ENCODE measurements at regions not wholly inside any gene's neighbourhood (a gene's known extent, or its start where the extent isn't known, plus 50 kb on each side); places are given as distances from the start of the nearest gene placed in this dataset.

GRCh38 chr2:129751409-129751808 lies 228.1 kb upstream of the RAB6C start:
- no peak for DNase-seq

- DNase-seq: no peak
These were observed 227.3 kb upstream of the RAB6C start for GRCh38 chr2:129752176-129752575.

GRCh38 chr2:129752686-129753085 lies 226.8 kb upstream of the RAB6C start:
- DNase-seq: no peak

GRCh38 chr2:129753261-129753660 lies 226.2 kb upstream of the RAB6C start:
- no peak for DNase-seq

- no peak for DNase-seq
These were observed 225.0 kb upstream of the RAB6C start for GRCh38 chr2:129754421-129754820.

GRCh38 chr2:129754831-129755230 lies 224.6 kb upstream of the RAB6C start:
- DNase-seq: no peak

- no peak for DNase-seq
These were observed 223.7 kb upstream of the RAB6C start for GRCh38 chr2:129755786-129756185.

GRCh38 chr2:129756276-129756675 lies 223.2 kb upstream of the RAB6C start:
- DNase-seq: no peak

GRCh38 chr2:129757366-129757914 lies 222.0 kb upstream of the RAB6C start:
- no peak for DNase-seq

GRCh38 chr2:129757915-129758783 lies 221.3 kb upstream of the RAB6C start:
- DNase-seq: no peak

GRCh38 chr2:129758784-129759471 lies 220.5 kb upstream of the RAB6C start:
- DNase-seq: no peak

- DNase-seq: no peak
These were observed 219.9 kb upstream of the RAB6C start for GRCh38 chr2:129759472-129760010.

GRCh38 chr2:129760669-129761068 lies 218.8 kb upstream of the RAB6C start:
- DNase-seq: no peak

- no peak for DNase-seq
These were observed 217.9 kb upstream of the RAB6C start for GRCh38 chr2:129761569-129762021.

- DNase-seq: no peak
These were observed 216.9 kb upstream of the RAB6C start for GRCh38 chr2:129762386-129763189.

GRCh38 chr2:129763190-129763846 lies 216.1 kb upstream of the RAB6C start:
- DNase-seq: no peak

- no peak for DNase-seq
These were observed 215.5 kb upstream of the RAB6C start for GRCh38 chr2:129763966-129764365.

- DNase-seq: no peak
These were observed 214.8 kb upstream of the RAB6C start for GRCh38 chr2:129764376-129765325.

GRCh38 chr2:129765326-129765677 lies 214.2 kb upstream of the RAB6C start:
- DNase-seq: no peak

GRCh38 chr2:129765678-129766351 lies 213.7 kb upstream of the RAB6C start:
- DNase-seq: no peak
